ENCODE measurements at regions not wholly inside any gene's neighbourhood (a gene's known extent, or its start where the extent isn't known, plus 50 kb on each side); places are given as distances from the start of the nearest gene placed in this dataset.

GRCh38 chrX:68894513-68895340, 65.9 kb downstream of the EFNB1 start:
- H3K4me3 ChIP-seq (ENCODE audit: low read depth, low read length) = peak overlapping the region; percentile 19; the same call in 1 of the 2 replicates

GRCh38 chrX:68894142-68894512, 65.3 kb downstream of the EFNB1 start:
- H3K4me3 ChIP-seq (ENCODE audit: low read depth, low read length) = no peak overlapping the region
- no peak for DNase-seq

More at GRCh38 chrX:68894513-68895340, 65.9 kb downstream of the EFNB1 start:
- TF ChIP-seq CTCF (IDR thresholded peaks at IDR 0.05; ENCODE audit: low read depth, low read length) = no peak
- H3K27me3 ChIP-seq = no peaks in the 10 kb centered on the region
- no peaks in the 10 kb centered on the region for H3K36me3 ChIP-seq
- peaks cover 14% of the 10 kb centered on the region for H3K4me1 ChIP-seq
- no peaks in the 10 kb centered on the region for H3K9me3 ChIP-seq
- DNase-seq = peak; percentile 74

GRCh38 chrX:68892651-68893050, 63.8 kb downstream of the EFNB1 start:
- H3K4me3 ChIP-seq (ENCODE audit: low read depth, low read length) = no peak overlapping the region
- DNase-seq = no peak
- peaks cover 14% of the 10 kb centered on the region for H3K4me1 ChIP-seq
- H3K36me3 ChIP-seq = no peaks in the 10 kb centered on the region
- no peaks in the 10 kb centered on the region for H3K27me3 ChIP-seq
- no peaks in the 10 kb centered on the region for H3K9me3 ChIP-seq
- TF ChIP-seq CTCF (IDR thresholded peaks at IDR 0.05; ENCODE audit: low read depth, low read length) = no peak

More at GRCh38 chrX:68894142-68894512, 65.3 kb downstream of the EFNB1 start:
- no peaks in the 10 kb centered on the region for H3K27me3 ChIP-seq
- H3K4me1 ChIP-seq = peaks cover 14% of the 10 kb centered on the region
- H3K9me3 ChIP-seq = no peaks in the 10 kb centered on the region
- no peaks in the 10 kb centered on the region for H3K36me3 ChIP-seq
- no peak for TF ChIP-seq CTCF (IDR thresholded peaks at IDR 0.05; ENCODE audit: low read depth, low read length)

GRCh38 chrX:68892134-68892533, 63.3 kb downstream of the EFNB1 start:
- Histone ChIP-seq H3K36me3 (no peaks in the 10 kb centered on the region), H3K4me1 (peaks cover 14% of the 10 kb centered on the region), H3K9me3 (no peaks in the 10 kb centered on the region), H3K27me3 (no peaks in the 10 kb centered on the region), H3K4me3 (ENCODE audit: low read depth, low read length) (no peak overlapping the region)
- no peak for TF ChIP-seq CTCF (IDR thresholded peaks at IDR 0.05; ENCODE audit: low read depth, low read length)
- no peak for DNase-seq

Measured in BE2C (cell line).